Astrocyte (in vitro differentiated cells and primary cell): ENCODE measurements at regions not wholly inside any gene's neighbourhood (a gene's known extent, or its start where the extent isn't known, plus 50 kb on each side); places are given as distances from the start of the nearest gene placed in this dataset.

Source experiments
- CTCF ChIP-seq: IDR thresholded peaks from 2 replicates; pipeline ENCODE4 v1.5.1; 2011; ENCODE audit warnings: low read depth, mild to moderate bottlenecking, inconsistent platforms, low read length, moderate library complexity; ENCODE audit not compliant: insufficient read depth
- EZH2 ChIP-seq: IDR thresholded peaks from 2 replicates; pipeline ENCODE4 v1.6.1; 2012; ENCODE audit warnings: mild to moderate bottlenecking, low read length, inconsistent platforms; ENCODE audit not compliant: insufficient read depth

- TF ChIP-seq CTCF (no peak), EZH2 (no peak)
Measured at GRCh38 chr2:14533131-14533757, 99.3 kb upstream of the LRATD1 start.
